Liver (tissue), 8 donors: ENCODE measurements at regions not wholly inside any gene's neighbourhood (a gene's known extent, or its start where the extent isn't known, plus 50 kb on each side); places are given as distances from the start of the nearest gene placed in this dataset.

Experiments used
- DNase-seq: peaks from one replicate; pipeline ENCODE4 v3.0.0-alpha.2; 2017; ENCODE audit warnings: low spot score
- H3K27ac ChIP-seq, 2 donors: one replicate each; pipeline ENCODE4 v1.7.0; 2013; ENCODE audit warnings: inconsistent platforms in 2 of 2, low read length in 2 of 2, control low read depth in 1 of 2, low read depth in 1 of 2, mild to moderate bottlenecking in 1 of 2
- H3K27me3 ChIP-seq, 4 donors: one replicate each; pipeline versions ENCODE4 v1.6.1 to v1.7.0; 2013; ENCODE audit warnings: low read length in 3 of 4, inconsistent platforms in 1 of 4, mild to moderate bottlenecking in 1 of 4, moderate library complexity in 1 of 4; ENCODE audit not compliant: control insufficient read depth in 4 of 4, insufficient read depth in 4 of 4
- H3K36me3 ChIP-seq, 4 donors: one replicate each; pipeline versions ENCODE4 v1.6.1 to v1.7.0; 2013; ENCODE audit warnings: low read length in 3 of 4, mild to moderate bottlenecking in 3 of 4, low read depth in 1 of 4, moderate library complexity in 1 of 4; ENCODE audit not compliant: control insufficient read depth in 4 of 4, insufficient read depth in 3 of 4
- H3K4me1 ChIP-seq, 4 donors: one replicate each; pipeline versions ENCODE4 v1.6.1 to v1.7.0; 2013; ENCODE audit warnings: low read length in 3 of 4, mild to moderate bottlenecking in 3 of 4, moderate library complexity in 1 of 4; ENCODE audit not compliant: control insufficient read depth in 4 of 4, insufficient read depth in 4 of 4
- H3K4me3 ChIP-seq, 3 donors: one replicate each; pipeline versions ENCODE4 v1.6.1 to v1.7.0; 2013; ENCODE audit warnings: low read length in 3 of 3, control low read depth in 1 of 3, low read depth in 1 of 3, mild to moderate bottlenecking in 1 of 3
- H3K9ac ChIP-seq, 2 donors: one replicate each; pipeline ENCODE4 v1.7.0; 2013; ENCODE audit warnings: low read length in 2 of 2, mild to moderate bottlenecking in 2 of 2, moderate library complexity in 2 of 2, control low read depth in 1 of 2, low read depth in 1 of 2
- H3K9me3 ChIP-seq, 4 donors: one replicate each; pipeline versions ENCODE4 v1.6.1 to v1.7.0; 2013; ENCODE audit warnings: low read length in 3 of 4; ENCODE audit not compliant: control insufficient read depth in 4 of 4
- ATF3 ChIP-seq: IDR thresholded peaks from 2 replicates; pipeline ENCODE4 v1.6.1; 2016; ENCODE audit warnings: antibody characterized with exemption
- CTCF ChIP-seq: fragments of 150-350 bp; IDR thresholded peaks from 2 replicates; pipeline ENCODE4 v1.5.1; 2017; ENCODE audit warnings: improper control_type of control experiment, low read depth, low read length; ENCODE audit not compliant: missing input control
- EGR1 ChIP-seq, 2 donors: IDR thresholded peaks; 2 replicates each; pipeline ENCODE4 v1.6.1; 2016 to 2018; ENCODE audit warnings: antibody characterized with exemption in 2 of 2, low read depth in 2 of 2
- FOXA1 ChIP-seq: IDR thresholded peaks from 2 replicates; pipeline ENCODE4 v1.6.1; 2016; ENCODE audit warnings: antibody characterized with exemption
- HNF4A ChIP-seq, 2 donors: conservative IDR thresholded peaks; 2 replicates each; pipeline ENCODE4 v1.6.1; 2016; ENCODE audit warnings: antibody characterized with exemption in 2 of 2, mild to moderate bottlenecking in 2 of 2
- HNF4G ChIP-seq: IDR thresholded peaks from 2 replicates; pipeline ENCODE4 v1.6.1; 2016; ENCODE audit warnings: antibody characterized with exemption
- JUND ChIP-seq, 2 donors: IDR thresholded peaks; 2 replicates each; pipeline ENCODE4 v1.6.1; 2016; ENCODE audit warnings: antibody characterized with exemption in 2 of 2
- MAX ChIP-seq: IDR thresholded peaks from 2 replicates; pipeline ENCODE4 v1.6.1; 2016; ENCODE audit warnings: antibody characterized with exemption
- NR2F2 ChIP-seq: IDR thresholded peaks from 2 replicates; pipeline ENCODE4 v1.6.1; 2016; ENCODE audit warnings: antibody characterized with exemption
- REST ChIP-seq: IDR thresholded peaks from 2 replicates; pipeline ENCODE4 v1.6.1; 2016; ENCODE audit warnings: antibody characterized with exemption, mild to moderate bottlenecking
- RXRA ChIP-seq, 2 donors: IDR thresholded peaks; 2 replicates each; pipeline ENCODE4 v1.6.1; 2017 to 2018; ENCODE audit warnings: antibody characterized with exemption in 2 of 2, mild to moderate bottlenecking in 1 of 2
- SP1 ChIP-seq: IDR thresholded peaks from 2 replicates; pipeline ENCODE4 v1.6.1; 2018; ENCODE audit warnings: antibody characterized with exemption, mild to moderate bottlenecking
- TAF1 ChIP-seq: conservative IDR thresholded peaks from 2 replicates; pipeline ENCODE4 v1.6.1; 2016; ENCODE audit warnings: antibody characterized with exemption, mild to moderate bottlenecking
- YY1 ChIP-seq: IDR thresholded peaks from 2 replicates; pipeline ENCODE4 v1.6.1; 2016; ENCODE audit warnings: antibody characterized with exemption, mild to moderate bottlenecking
- WGBS: extraction: QIAGEN DNeasy Blood & Tissue Kit; methylation state at CpG from one replicate; pipeline ENCODE4 v1.1.7; 2013; 5-methylcytosine and 5-hydroxymethylcytosine counted together
- donor health status: healthy.
- donor health status: healthy.
- donor health status: healthy.
- donor health status: healthy.
- donor health status: healthy.

- TF ChIP-seq CTCF, result no peak
- TF ChIP-seq JUND (IDR thresholded peaks at IDR 0.05), result no peak
- TF ChIP-seq ATF3, result no peak
- TF ChIP-seq RXRA (IDR thresholded peaks at IDR 0.05), result no peak
Observed at GRCh38 chr6:2551705-2552104, 199.0 kb downstream of the MYLK4 start (continued).

- H3K9ac ChIP-seq, result no peak overlapping the region
- no peaks in the 10 kb centered on the region for H3K27me3 ChIP-seq
- no peak for TF ChIP-seq ATF3
- TF ChIP-seq CTCF, result no peak
- TF ChIP-seq FOXA1, result no peak
- TF ChIP-seq HNF4G, result no peak
- no peak for TF ChIP-seq RXRA (IDR thresholded peaks at IDR 0.05)
- no peak for TF ChIP-seq EGR1 (IDR thresholded peaks at IDR 0.05; ENCODE audit: low read depth in 2 of 2)
- TF ChIP-seq HNF4A (conservative IDR thresholded peaks at IDR 0.05), result no peak
- no peak for TF ChIP-seq NR2F2
- no peak overlapping the region for H3K4me3 ChIP-seq
- DNase-seq, result no peak
- H3K36me3 ChIP-seq, result no peaks in the 10 kb centered on the region
- H3K27ac ChIP-seq, result no peak overlapping the region
- H3K4me1 ChIP-seq, result no peaks in the 10 kb centered on the region
- peaks cover 0 to 2% (median 1%) of the 10 kb centered on the region in 4 donors for H3K9me3 ChIP-seq
- WGBS, result 75% methylated on average over 4 of the region's 4 CpGs
Observed at GRCh38 chr6:2550247-2550646, 200.5 kb downstream of the MYLK4 start.

- no peak overlapping the region for H3K4me3 ChIP-seq
- DNase-seq, result no peak
- no peaks in the 10 kb centered on the region for H3K27me3 ChIP-seq
- 76% methylated on average over 3 of the region's 3 CpGs for WGBS
- peaks cover 0 to 2% (median 1%) of the 10 kb centered on the region in 4 donors for H3K9me3 ChIP-seq
- no peak for TF ChIP-seq HNF4G
- no peak for TF ChIP-seq NR2F2
- no peak for TF ChIP-seq EGR1 (IDR thresholded peaks at IDR 0.05; ENCODE audit: low read depth in 2 of 2)
- no peak for TF ChIP-seq HNF4A (conservative IDR thresholded peaks at IDR 0.05)
- no peak for TF ChIP-seq SP1
- no peak overlapping the region for H3K9ac ChIP-seq
- H3K4me1 ChIP-seq, result no peaks in the 10 kb centered on the region
- H3K36me3 ChIP-seq, result no peaks in the 10 kb centered on the region
- H3K27ac ChIP-seq, result no peak overlapping the region
Observed at GRCh38 chr6:2549834-2550233, 200.9 kb downstream of the MYLK4 start.

- H3K36me3 ChIP-seq, result no peaks in the 10 kb centered on the region
- H3K4me3 ChIP-seq, result no peak overlapping the region
- H3K9me3 ChIP-seq, result peaks cover 0 to 2% (median 1%) of the 10 kb centered on the region in 4 donors
- DNase-seq, result no peak
- H3K9ac ChIP-seq, result no peak overlapping the region
- H3K4me1 ChIP-seq, result no peaks in the 10 kb centered on the region
- no peak overlapping the region for H3K27ac ChIP-seq
- H3K27me3 ChIP-seq, result no peaks in the 10 kb centered on the region
- WGBS, result 72% methylated on average over 4 of the region's 4 CpGs
- TF ChIP-seq CTCF (no peak), HNF4A (conservative IDR thresholded peaks at IDR 0.05) (no peak), TAF1 (no peak), JUND (IDR thresholded peaks at IDR 0.05) (no peak), REST (no peak), EGR1 (IDR thresholded peaks at IDR 0.05; ENCODE audit: low read depth in 2 of 2) (no peak), YY1 (no peak), MAX (no peak), HNF4G (no peak), NR2F2 (no peak)
Observed at GRCh38 chr6:2547355-2547754, 203.4 kb downstream of the MYLK4 start.
